Ovary (tissue), 3 donors: ENCODE measurements at regions not wholly inside any gene's neighbourhood (a gene's known extent, or its start where the extent isn't known, plus 50 kb on each side); places are given as distances from the start of the nearest gene placed in this dataset.

Experiments
- CTCF ChIP-seq, 3 donors: fragments of 450-650 bp in 2 of 3; fragments of 200-600 bp in 1 of 3; IDR thresholded peaks; one replicate each; pipeline versions ENCODE4 v1.5.1 to v1.8.0; 2016 to 2022; ENCODE audit warnings: antibody characterized with exemption in 3 of 3, mild to moderate bottlenecking in 1 of 3
- EP300 ChIP-seq: sonication (generic); formaldehyde crosslinking; IDR thresholded peaks from one replicate; pipeline ENCODE4 v1.6.1; 2017; ENCODE audit warnings: antibody characterized with exemption
- POLR2A ChIP-seq: fragments of 450-650 bp; IDR thresholded peaks from one replicate; pipeline ENCODE4 v1.6.1; 2017; ENCODE audit warnings: antibody characterized with exemption, mild to moderate bottlenecking, moderate library complexity
- donor health status: DM: no; HTN: no; CAD: no.

GRCh38 chr11:103584021-103584420, 452.4 kb upstream of the DDI1 start:
- TF ChIP-seq CTCF (IDR thresholded peaks at IDR 0.05) (no peak), POLR2A (no peak), EP300 (no peak)
